Trophoblast cell (in vitro differentiated cells and primary cell): ENCODE measurements at regions not wholly inside any gene's neighbourhood (a gene's known extent, or its start where the extent isn't known, plus 50 kb on each side); places are given as distances from the start of the nearest gene placed in this dataset.

Source experiments
- DNase-seq, 2 donors: peaks; one replicate each; pipeline ENCODE4 v3.0.0-alpha.2; 2016
- H2AFZ ChIP-seq: 2 replicates; pipeline ENCODE4 v1.6.1; 2013; ENCODE audit warnings: low read length, moderate library complexity, mild to moderate bottlenecking; ENCODE audit not compliant: insufficient read depth, poor library complexity
- H2AK5ac ChIP-seq: 2 replicates; pipeline ENCODE4 v1.6.1; 2013; ENCODE audit warnings: mild to moderate bottlenecking, low read length
- H2BK120ac ChIP-seq: 2 replicates; pipeline ENCODE4 v1.6.1; 2013; ENCODE audit warnings: low read length, mild to moderate bottlenecking, moderate library complexity; ENCODE audit not compliant: insufficient read depth, poor library complexity
- H2BK12ac ChIP-seq: 2 replicates; pipeline ENCODE4 v1.6.1; 2013; ENCODE audit warnings: mild to moderate bottlenecking, low read length, moderate library complexity
- H2BK5ac ChIP-seq: 2 replicates; pipeline ENCODE4 v1.6.1; 2013; ENCODE audit warnings: low read length, low read depth, moderate library complexity, mild to moderate bottlenecking; ENCODE audit not compliant: poor library complexity
- H3K14ac ChIP-seq: 2 replicates; pipeline ENCODE4 v1.6.1; 2013; ENCODE audit warnings: mild to moderate bottlenecking, low read length
- H3K18ac ChIP-seq: 2 replicates; pipeline ENCODE4 v1.6.1; 2013; ENCODE audit warnings: mild to moderate bottlenecking, low read length
- H3K23ac ChIP-seq: 2 replicates; pipeline ENCODE4 v1.6.1; 2013; ENCODE audit warnings: low read length
- H3K27ac ChIP-seq: 2 replicates; pipeline ENCODE4 v1.5.1; 2013; ENCODE audit warnings: low read depth, mild to moderate bottlenecking, inconsistent platforms, low read length, moderate library complexity
- H3K27me3 ChIP-seq: 2 replicates; pipeline ENCODE4 v1.6.1; 2013; ENCODE audit warnings: inconsistent platforms, mild to moderate bottlenecking, low read length, moderate library complexity; ENCODE audit not compliant: insufficient read depth
- H3K36me3 ChIP-seq, 2 experiments: 1 replicate in 1 of 2; 2 replicates in 1 of 2; pipeline ENCODE4 v1.6.1; 2013; ENCODE audit warnings: low read length in 2 of 2, mild to moderate bottlenecking in 2 of 2, moderate library complexity in 1 of 2; ENCODE audit not compliant: insufficient read depth in 2 of 2, control insufficient read depth in 1 of 2
- H3K4ac ChIP-seq: 2 replicates; pipeline ENCODE4 v1.6.1; 2013; ENCODE audit warnings: low read depth, mild to moderate bottlenecking, low read length, moderate library complexity
- H3K4me1 ChIP-seq, 2 experiments: 1 replicate in 1 of 2; 2 replicates in 1 of 2; pipeline ENCODE4 v1.6.1; 2013; ENCODE audit warnings: low read length in 2 of 2, mild to moderate bottlenecking in 2 of 2, moderate library complexity in 1 of 2; ENCODE audit not compliant: insufficient read depth in 2 of 2, control insufficient read depth in 1 of 2
- H3K4me2 ChIP-seq: 2 replicates; pipeline ENCODE4 v1.6.1; 2013; ENCODE audit warnings: inconsistent platforms, mild to moderate bottlenecking, low read length, moderate library complexity
- H3K4me3 ChIP-seq: 2 replicates; pipeline ENCODE4 v1.5.1; 2013; ENCODE audit warnings: mild to moderate bottlenecking, low read depth, low read length, inconsistent platforms
- H3K79me1 ChIP-seq: one replicate; pipeline ENCODE4 v1.6.1; 2013; ENCODE audit warnings: low read length
- H3K79me2 ChIP-seq: 2 replicates; pipeline ENCODE4 v1.6.1; 2013; ENCODE audit warnings: low read length, mild to moderate bottlenecking; ENCODE audit not compliant: control insufficient read depth, insufficient read depth, poor library complexity
- H3K9ac ChIP-seq: 2 replicates; pipeline ENCODE4 v1.6.1; 2013; ENCODE audit warnings: mild to moderate bottlenecking, low read length
- H3K9me3 ChIP-seq: 2 replicates; pipeline ENCODE4 v1.6.1; 2013; ENCODE audit warnings: low read depth, mild to moderate bottlenecking, control low read depth, inconsistent platforms, low read length; ENCODE audit not compliant: insufficient read depth
- H4K12ac ChIP-seq: 2 replicates; pipeline ENCODE4 v1.6.1; 2013; ENCODE audit warnings: low read depth, mild to moderate bottlenecking, low read length, moderate library complexity
- H4K8ac ChIP-seq: 2 replicates; pipeline ENCODE4 v1.6.1; 2013; ENCODE audit warnings: low read depth, mild to moderate bottlenecking, low read length, moderate library complexity
- H4K91ac ChIP-seq: one replicate; pipeline ENCODE4 v1.6.1; 2013; ENCODE audit warnings: low read depth, mild to moderate bottlenecking, low read length, moderate library complexity
- WGBS: extraction: QIAGEN DNeasy Blood & Tissue Kit; methylation state at CpG from one replicate; pipeline ENCODE4 v1.1.7; 2013; ENCODE audit warnings: missing lambda C conversion rate; ENCODE audit not compliant: insufficient read length, insufficient coverage; ENCODE audit errors: extremely low coverage; 5-methylcytosine and 5-hydroxymethylcytosine counted together

DNA sequence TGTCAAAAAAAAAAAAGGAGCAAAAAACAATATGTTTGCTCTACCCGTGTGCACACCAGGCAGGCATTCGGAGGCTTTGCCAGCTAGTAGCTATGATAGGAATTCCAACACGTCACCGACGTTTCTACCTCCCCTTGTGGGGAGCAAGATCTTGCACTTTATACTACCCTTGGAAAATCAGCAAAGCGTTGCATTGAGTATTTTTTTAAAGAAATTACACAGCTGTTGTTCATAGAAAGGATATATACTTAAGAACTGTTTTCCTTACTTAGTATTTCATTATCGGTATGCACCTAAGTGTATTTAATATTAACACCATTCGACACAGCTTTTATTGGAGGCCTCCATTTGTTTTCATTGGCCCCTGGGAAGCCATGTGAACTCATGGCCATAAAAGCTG lies 159.9 kb upstream of the MGMT start:
- no peak overlapping the region for H4K8ac ChIP-seq
- no CpG with 5 or more reads among the region's 8 CpGs for WGBS
- peak in 1 of 2 donors; percentile 5 for DNase-seq

DNA sequence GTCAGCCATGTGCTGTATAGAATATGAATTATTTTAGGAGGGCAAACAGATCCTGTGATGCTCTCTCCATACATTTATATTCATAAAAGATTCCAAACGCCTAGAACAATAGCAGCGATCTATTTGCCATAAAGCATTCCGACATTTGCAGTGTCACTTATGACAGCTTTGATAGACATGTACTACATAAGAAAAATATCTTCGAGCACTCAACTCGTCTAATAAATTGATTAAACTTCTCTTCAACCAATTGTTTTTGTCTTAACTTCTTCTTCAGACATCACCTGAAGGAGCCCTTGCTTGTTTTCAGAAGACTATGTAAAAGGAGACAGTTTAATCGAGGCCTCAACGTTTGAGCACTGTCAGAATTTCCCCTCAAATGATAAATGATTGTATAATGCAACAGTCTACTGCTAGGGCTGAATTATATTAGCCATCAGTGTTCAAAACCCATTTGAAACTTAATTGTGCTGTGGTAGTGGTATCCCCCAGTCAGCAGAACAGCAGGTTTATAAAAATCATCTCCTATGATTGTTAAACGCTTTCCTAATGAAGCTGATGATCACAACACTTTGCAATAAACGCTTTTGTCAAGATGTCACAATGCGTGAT lies 158.0 kb upstream of the MGMT start:
- H4K8ac ChIP-seq: no peak overlapping the region
- no peak overlapping the region for H3K18ac ChIP-seq
- H3K4me2 ChIP-seq: no peak overlapping the region
- no peak overlapping the region for H3K9ac ChIP-seq
- H3K79me2 ChIP-seq: no peaks in the 10 kb centered on the region
- H2AK5ac ChIP-seq: no peak overlapping the region
- no peak overlapping the region for H3K23ac ChIP-seq
- H2AFZ ChIP-seq: no peak overlapping the region
- no peak for DNase-seq
- no peaks in the 10 kb centered on the region for H3K4me1 ChIP-seq
- H2BK120ac ChIP-seq: no peak overlapping the region
- no peaks in the 10 kb centered on the region for H3K9me3 ChIP-seq
- no peak overlapping the region for H3K14ac ChIP-seq
- H3K27me3 ChIP-seq: no peaks in the 10 kb centered on the region
- no peak overlapping the region for H4K91ac ChIP-seq
- H3K79me1 ChIP-seq: no peaks in the 10 kb centered on the region
- H2BK12ac ChIP-seq: no peak overlapping the region
- H3K4me3 ChIP-seq: no peak overlapping the region
- H3K27ac ChIP-seq: no peak overlapping the region
- no peak overlapping the region for H4K12ac ChIP-seq
- no CpG with 5 or more reads among the region's 10 CpGs for WGBS
- H3K4ac ChIP-seq: no peak overlapping the region
- H3K36me3 ChIP-seq: no peaks in the 10 kb centered on the region
- no peak overlapping the region for H2BK5ac ChIP-seq

More for the DNA sequence above, 159.9 kb upstream of the MGMT start:
- H3K79me1 ChIP-seq: no peaks in the 10 kb centered on the region
- H3K9ac ChIP-seq: no peak overlapping the region
- H4K12ac ChIP-seq: no peak overlapping the region
- no peak overlapping the region for H2BK5ac ChIP-seq
- no peaks in the 10 kb centered on the region for H3K36me3 ChIP-seq
- no peak overlapping the region for H2AFZ ChIP-seq
- H3K14ac ChIP-seq: no peak overlapping the region
- no peaks in the 10 kb centered on the region for H3K79me2 ChIP-seq
- H3K27me3 ChIP-seq: no peaks in the 10 kb centered on the region
- H4K91ac ChIP-seq: no peak overlapping the region
- no peaks in the 10 kb centered on the region for H3K4me1 ChIP-seq
- H3K4me3 ChIP-seq: no peak overlapping the region
- H3K9me3 ChIP-seq: no peaks in the 10 kb centered on the region
- H2BK120ac ChIP-seq: no peak overlapping the region
- no peak overlapping the region for H3K23ac ChIP-seq
- no peak overlapping the region for H3K18ac ChIP-seq
- no peak overlapping the region for H3K4ac ChIP-seq
- no peak overlapping the region for H2AK5ac ChIP-seq
- no peak overlapping the region for H3K27ac ChIP-seq
- H3K4me2 ChIP-seq: no peak overlapping the region
- no peak overlapping the region for H2BK12ac ChIP-seq

DNA sequence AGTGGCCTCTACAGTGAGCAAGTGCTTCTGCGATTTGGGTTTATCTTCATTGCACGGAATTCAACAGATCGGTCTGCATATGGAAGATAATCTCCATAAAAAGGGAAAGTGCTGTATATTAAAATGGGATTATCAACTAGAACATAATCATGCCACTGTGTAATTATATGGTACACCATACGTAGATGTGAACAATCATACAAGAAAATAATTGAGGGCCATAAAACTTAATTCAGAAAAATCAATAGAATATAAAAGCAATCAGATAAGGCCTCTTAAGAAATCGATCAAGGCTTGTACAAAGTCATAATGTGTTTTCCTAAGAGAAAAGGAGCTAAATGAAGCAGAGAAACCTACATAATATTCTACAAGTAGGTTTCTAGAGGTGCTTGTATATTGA lies 157.5 kb upstream of the MGMT start:
- H4K8ac ChIP-seq: no peak overlapping the region
- H3K27ac ChIP-seq: no peak overlapping the region
- no peak overlapping the region for H3K4me3 ChIP-seq
- H3K18ac ChIP-seq: no peak overlapping the region
- DNase-seq: no peak
- no peak overlapping the region for H3K4me2 ChIP-seq
- no peak overlapping the region for H2BK12ac ChIP-seq
- no peak overlapping the region for H3K9ac ChIP-seq
- no peaks in the 10 kb centered on the region for H3K79me1 ChIP-seq
- no peaks in the 10 kb centered on the region for H3K27me3 ChIP-seq
- no peak overlapping the region for H2AK5ac ChIP-seq
- no peak overlapping the region for H2BK5ac ChIP-seq
- no peaks in the 10 kb centered on the region for H3K4me1 ChIP-seq
- H3K14ac ChIP-seq: no peak overlapping the region
- no peak overlapping the region for H4K12ac ChIP-seq
- no peak overlapping the region for H2AFZ ChIP-seq
- H4K91ac ChIP-seq: no peak overlapping the region
- no peaks in the 10 kb centered on the region for H3K79me2 ChIP-seq
- H3K4ac ChIP-seq: no peak overlapping the region
- no CpG with 5 or more reads among the region's 5 CpGs for WGBS
- no peaks in the 10 kb centered on the region for H3K36me3 ChIP-seq
- no peaks in the 10 kb centered on the region for H3K9me3 ChIP-seq
- H3K23ac ChIP-seq: no peak overlapping the region
- H2BK120ac ChIP-seq: no peak overlapping the region

DNA sequence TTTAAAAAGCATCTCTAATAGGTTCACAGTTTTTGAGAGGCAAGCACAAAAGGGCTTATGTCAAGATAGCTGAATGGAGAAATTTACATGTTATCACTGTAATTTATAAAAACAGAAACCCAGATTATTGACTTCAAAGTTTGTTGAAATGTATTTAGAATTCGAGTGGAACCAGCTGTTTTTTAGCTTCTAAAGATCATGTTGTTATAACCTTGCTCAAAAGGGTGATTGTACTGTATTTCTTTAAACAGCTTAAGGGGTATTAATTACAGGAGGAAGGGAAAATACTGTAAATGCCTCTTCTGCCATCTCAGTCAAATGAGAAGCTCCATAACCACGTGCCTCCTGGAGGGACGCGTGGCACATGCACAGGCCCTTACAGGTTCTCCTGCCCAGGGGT lies 156.2 kb upstream of the MGMT start:
- H3K23ac ChIP-seq: no peak overlapping the region
- H3K79me1 ChIP-seq: no peaks in the 10 kb centered on the region
- H3K4me1 ChIP-seq: no peaks in the 10 kb centered on the region
- H2BK120ac ChIP-seq: no peak overlapping the region
- H4K91ac ChIP-seq: no peak overlapping the region
- no peak overlapping the region for H3K4ac ChIP-seq
- no peak overlapping the region for H3K14ac ChIP-seq
- H2AFZ ChIP-seq: no peak overlapping the region
- H2AK5ac ChIP-seq: no peak overlapping the region
- H3K27ac ChIP-seq: no peak overlapping the region
- DNase-seq: no peak
- no peak overlapping the region for H3K4me2 ChIP-seq
- H3K18ac ChIP-seq: no peak overlapping the region
- H3K4me3 ChIP-seq: no peak overlapping the region
- H2BK5ac ChIP-seq: no peak overlapping the region
- no peaks in the 10 kb centered on the region for H3K27me3 ChIP-seq
- no CpG with 5 or more reads among the region's 4 CpGs for WGBS
- no peaks in the 10 kb centered on the region for H3K36me3 ChIP-seq
- no peak overlapping the region for H4K8ac ChIP-seq
- no peak overlapping the region for H4K12ac ChIP-seq
- H2BK12ac ChIP-seq: no peak overlapping the region
- H3K79me2 ChIP-seq: no peaks in the 10 kb centered on the region
- no peaks in the 10 kb centered on the region for H3K9me3 ChIP-seq
- no peak overlapping the region for H3K9ac ChIP-seq
